ENCODE measurements at regions not wholly inside any gene's neighbourhood (a gene's known extent, or its start where the extent isn't known, plus 50 kb on each side); places are given as distances from the start of the nearest gene placed in this dataset.

- TF ChIP-seq SRSF4 (IDR thresholded peaks at IDR 0.05; ENCODE audit: low read depth, low read length, poor library complexity, severe bottlenecking) = no peak
- TF ChIP-seq HDAC2 (CRISPR knock-in tag; IDR thresholded peaks at IDR 0.05) = no peak
Measured at GRCh38 chr3:132225664-132226063, 91.5 kb upstream of the ACP3 start.

Data from HepG2 (cell line).